NT2/D1 (cell line): ENCODE measurements at regions not wholly inside any gene's neighbourhood (a gene's known extent, or its start where the extent isn't known, plus 50 kb on each side); places are given as distances from the start of the nearest gene placed in this dataset.

Source experiments
- DNase-seq: peaks from one replicate; pipeline ENCODE4 v3.0.0-alpha.2; 2011; ENCODE audit warnings: low read depth, low spot score
- H3K27me3 ChIP-seq: 2 replicates; pipeline ENCODE4 v1.6.0; 2011; ENCODE audit warnings: mild to moderate bottlenecking; ENCODE audit not compliant: insufficient read length, insufficient read depth
- H3K36me3 ChIP-seq: 2 replicates; pipeline ENCODE4 v1.6.1; 2011; ENCODE audit warnings: mild to moderate bottlenecking, low read length, mixed read lengths; ENCODE audit not compliant: insufficient read depth, insufficient read length
- H3K4me1 ChIP-seq: 2 replicates; pipeline ENCODE4 v1.5.1; 2011; ENCODE audit not compliant: insufficient read depth, insufficient read length
- H3K4me3 ChIP-seq: 2 replicates; pipeline ENCODE4 v1.5.1; 2011; ENCODE audit warnings: low read depth; ENCODE audit not compliant: insufficient read length
- H3K9ac ChIP-seq: 2 replicates; pipeline ENCODE4 v1.6.0; 2011; ENCODE audit warnings: low read depth; ENCODE audit not compliant: insufficient read length
- H3K9me3 ChIP-seq: 2 replicates; pipeline ENCODE4 v1.5.1; 2011; ENCODE audit warnings: mild to moderate bottlenecking, low read length; ENCODE audit not compliant: insufficient read depth
- SUZ12 ChIP-seq: IDR thresholded peaks from 2 replicates; pipeline ENCODE4 v1.6.1; 2011; ENCODE audit not compliant: insufficient read length, insufficient read depth; ENCODE audit errors: extremely low read depth
- YY1 ChIP-seq: IDR thresholded peaks from 2 replicates; pipeline ENCODE4 v1.6.1; 2011; ENCODE audit not compliant: insufficient read length, insufficient read depth
- ZNF274 ChIP-seq: IDR thresholded peaks from 2 replicates; pipeline ENCODE4 v1.6.1; 2011; ENCODE audit warnings: mild to moderate bottlenecking, low read depth, low read length

GRCh38 chr6:95228636-95229035 lies 348.7 kb upstream of the MANEA start:
- no peak for TF ChIP-seq YY1
- no peak for TF ChIP-seq SUZ12
- H3K9ac ChIP-seq: no peak overlapping the region

GRCh38 chr6:95230071-95230740 lies 347.1 kb upstream of the MANEA start:
- Histone ChIP-seq H3K9ac (no peak overlapping the region), H3K4me1 (no peaks in the 10 kb centered on the region), H3K36me3 (no peaks in the 10 kb centered on the region), H3K27me3 (no peaks in the 10 kb centered on the region), H3K4me3 (no peak overlapping the region), H3K9me3 (no peaks in the 10 kb centered on the region)
- TF ChIP-seq SUZ12 (no peak), YY1 (no peak), ZNF274 (no peak)
- DNase-seq: no peak

More at GRCh38 chr6:95228636-95229035, 348.7 kb upstream of the MANEA start:
- Histone ChIP-seq H3K4me3 (no peak overlapping the region), H3K9me3 (no peaks in the 10 kb centered on the region), H3K36me3 (no peaks in the 10 kb centered on the region), H3K27me3 (no peaks in the 10 kb centered on the region), H3K4me1 (no peaks in the 10 kb centered on the region)
- no peak for DNase-seq

GRCh38 chr6:95231416-95231815 lies 345.9 kb upstream of the MANEA start:
- Histone ChIP-seq H3K9ac (no peak overlapping the region), H3K4me1 (no peaks in the 10 kb centered on the region), H3K4me3 (no peak overlapping the region), H3K27me3 (no peaks in the 10 kb centered on the region), H3K36me3 (no peaks in the 10 kb centered on the region), H3K9me3 (no peaks in the 10 kb centered on the region)
- TF ChIP-seq ZNF274 (no peak), SUZ12 (no peak), YY1 (no peak)
- DNase-seq: no peak

GRCh38 chr6:95232446-95232845 lies 344.9 kb upstream of the MANEA start:
- Histone ChIP-seq H3K27me3 (no peaks in the 10 kb centered on the region), H3K9me3 (no peaks in the 10 kb centered on the region), H3K4me1 (no peaks in the 10 kb centered on the region), H3K4me3 (no peak overlapping the region), H3K9ac (no peak overlapping the region), H3K36me3 (no peaks in the 10 kb centered on the region)
- no peak for TF ChIP-seq YY1
- TF ChIP-seq SUZ12: no peak
- no peak for TF ChIP-seq ZNF274
- DNase-seq: no peak

GRCh38 chr6:95233879-95234278 lies 343.5 kb upstream of the MANEA start:
- Histone ChIP-seq H3K9me3 (no peaks in the 10 kb centered on the region), H3K36me3 (no peaks in the 10 kb centered on the region), H3K4me3 (no peak overlapping the region), H3K27me3 (no peaks in the 10 kb centered on the region), H3K4me1 (no peaks in the 10 kb centered on the region), H3K9ac (no peak overlapping the region)
- no peak for DNase-seq
- TF ChIP-seq ZNF274 (no peak), YY1 (no peak), SUZ12 (no peak)

GRCh38 chr6:95240514-95240913 lies 336.8 kb upstream of the MANEA start:
- Histone ChIP-seq H3K27me3 (no peaks in the 10 kb centered on the region), H3K4me3 (no peak overlapping the region), H3K9ac (no peak overlapping the region), H3K36me3 (no peaks in the 10 kb centered on the region), H3K4me1 (no peaks in the 10 kb centered on the region), H3K9me3 (no peaks in the 10 kb centered on the region)
- no peak for DNase-seq
- TF ChIP-seq SUZ12 (no peak), ZNF274 (no peak), YY1 (no peak)

- H3K9ac ChIP-seq: no peak overlapping the region
- no peaks in the 10 kb centered on the region for H3K27me3 ChIP-seq
- no peak for TF ChIP-seq SUZ12
- TF ChIP-seq YY1: no peak
- TF ChIP-seq ZNF274: no peak
- no peaks in the 10 kb centered on the region for H3K36me3 ChIP-seq
- H3K4me1 ChIP-seq: no peaks in the 10 kb centered on the region
- no peak overlapping the region for H3K4me3 ChIP-seq
- no peak for DNase-seq
- H3K9me3 ChIP-seq: no peaks in the 10 kb centered on the region
These were observed 334.8 kb upstream of the MANEA start for GRCh38 chr6:95242560-95242959.
